GM23338 (cell line): ENCODE measurements at regions not wholly inside any gene's neighbourhood (a gene's known extent, or its start where the extent isn't known, plus 50 kb on each side); places are given as distances from the start of the nearest gene placed in this dataset.

Experiments used
- ATAC-seq: fragments of 200-7000 bp; cut with Tn5 transposase; 3 replicates; pipeline ENCODE4 v1.9.1; 2020
- DNase-seq: peaks from one replicate; pipeline ENCODE4 v3.0.0-alpha.2; 2015; ENCODE audit warnings: low spot score
- H2AFZ ChIP-seq: fragments of 200-600 bp; sonication (generic); 2 replicates; pipeline ENCODE4 v1.8.0; 2016; ENCODE audit warnings: antibody characterized with exemption, mild to moderate bottlenecking, moderate library complexity
- H3F3A ChIP-seq: fragments of 200-600 bp; sonication (generic); replicated peaks from 2 replicates; pipeline ENCODE4 v1.8.0; 2017; ENCODE audit warnings: antibody characterized with exemption, mixed run types, low read depth
- H3K27ac ChIP-seq: fragments of 200-600 bp; sonication (generic); 2 replicates; pipeline ENCODE4 v1.6.1; 2016; ENCODE audit warnings: low read depth
- H3K27me3 ChIP-seq: fragments of 200-600 bp; sonication (generic); 2 replicates; pipeline ENCODE4 v1.8.0; 2016; ENCODE audit warnings: mild to moderate bottlenecking, mixed run types, moderate library complexity; ENCODE audit not compliant: insufficient read depth
- H3K36me3 ChIP-seq: fragments of 200-600 bp; sonication (generic); 2 replicates; pipeline ENCODE4 v1.8.0; 2016; ENCODE audit warnings: mild to moderate bottlenecking; ENCODE audit not compliant: insufficient read depth
- H3K4me1 ChIP-seq: fragments of 200-600 bp; sonication (generic); 2 replicates; pipeline ENCODE4 v1.8.0; 2016; ENCODE audit warnings: mild to moderate bottlenecking, moderate library complexity; ENCODE audit not compliant: insufficient read depth
- H3K4me2 ChIP-seq: fragments of 200-600 bp; sonication (generic); 2 replicates; pipeline ENCODE4 v1.7.1; 2017; ENCODE audit warnings: mixed run types
- H3K4me3 ChIP-seq: fragments of 200-600 bp; sonication (generic); 2 replicates; pipeline ENCODE4 v1.6.1; 2016; ENCODE audit warnings: mixed run types
- H3K79me2 ChIP-seq: fragments of 200-600 bp; sonication (generic); replicated peaks from 2 replicates; pipeline ENCODE4 v1.8.0; 2017; ENCODE audit warnings: mild to moderate bottlenecking; ENCODE audit not compliant: insufficient read depth
- H3K9me2 ChIP-seq: fragments of 200-600 bp; sonication (generic); 2 replicates; pipeline ENCODE4 v1.8.0; 2017; ENCODE audit not compliant: insufficient read depth
- H4K20me1 ChIP-seq: fragments of 200-600 bp; sonication (generic); replicated peaks from 2 replicates; pipeline ENCODE4 v1.8.0; 2017; ENCODE audit warnings: mild to moderate bottlenecking; ENCODE audit not compliant: insufficient read depth
- H3K27ac Mint-ChIP-seq: 2 replicates; pipeline ENCODE4 v1.8.0; 2020; ENCODE audit warnings: inconsistent platforms, mild to moderate bottlenecking, moderate library complexity, mixed read lengths
- H3K27me3 Mint-ChIP-seq: 3 replicates; pipeline ENCODE4 v1.8.0; 2022; ENCODE audit warnings: low read depth, mild to moderate bottlenecking, moderate library complexity, mixed read lengths, inconsistent platforms; ENCODE audit not compliant: insufficient read depth, poor library complexity
- H3K36me3 Mint-ChIP-seq: 3 replicates; pipeline ENCODE4 v1.8.0; 2021; ENCODE audit warnings: low read depth, mild to moderate bottlenecking, inconsistent platforms, moderate library complexity, mixed read lengths
- H3K4me1 Mint-ChIP-seq: 3 replicates; pipeline ENCODE4 v1.8.0; 2020; ENCODE audit warnings: mild to moderate bottlenecking, inconsistent platforms, mixed read lengths
- H3K4me3 Mint-ChIP-seq: 3 replicates; pipeline ENCODE4 v1.8.0; 2021; ENCODE audit warnings: moderate library complexity, mild to moderate bottlenecking, inconsistent platforms, mixed read lengths
- H3K9me3 Mint-ChIP-seq: 3 replicates; pipeline ENCODE4 v1.8.0; 2020; ENCODE audit warnings: moderate library complexity, mild to moderate bottlenecking, inconsistent platforms, mixed read lengths
- CREB1 ChIP-seq: fragments of 250-450 bp; sonication (Bioruptor Pico); IDR thresholded peaks from 2 replicates; pipeline ENCODE4 v1.5.0; 2020; ENCODE audit warnings: low read depth, mild to moderate bottlenecking, moderate library complexity
- EZH2 ChIP-seq: fragments of 200-600 bp; sonication (generic); IDR thresholded peaks from one replicate; pipeline ENCODE4 v1.8.0; 2017; ENCODE audit warnings: antibody characterized with exemption, mild to moderate bottlenecking, low read depth; ENCODE audit not compliant: unreplicated experiment
- EZH2phosphoT487 ChIP-seq: fragments of 200-600 bp; sonication (generic); IDR thresholded peaks from one replicate; pipeline ENCODE4 v1.8.1; 2018; ENCODE audit warnings: antibody characterized with exemption; ENCODE audit not compliant: unreplicated experiment
- JUNB ChIP-seq: IDR thresholded peaks from one replicate; pipeline ENCODE4 v1.6.1; 2016; ENCODE audit warnings: antibody characterized with exemption; ENCODE audit not compliant: unreplicated experiment
- NANOG ChIP-seq: IDR thresholded peaks from 2 replicates; pipeline ENCODE4 v1.6.1; 2016; ENCODE audit warnings: antibody characterized with exemption, borderline replicate concordance
- POLR2AphosphoS5 ChIP-seq: IDR thresholded peaks from 2 replicates; pipeline ENCODE4 v1.6.1; 2016; ENCODE audit warnings: antibody characterized with exemption, low read depth
- STAT1 ChIP-seq: IDR thresholded peaks from one replicate; pipeline ENCODE4 v1.6.1; 2016; ENCODE audit warnings: antibody characterized with exemption; ENCODE audit not compliant: unreplicated experiment
- ZNF114 ChIP-seq: fragments of 250-450 bp; sonication (Bioruptor Pico); IDR thresholded peaks from 2 replicates; pipeline ENCODE4 v1.5.0; 2020; ENCODE audit warnings: mild to moderate bottlenecking, moderate library complexity
- TF ChIP-seq, protein P1 (sequence below), 2 experiments: fragments of 200-600 bp in 1 of 2; sonication (generic) in 1 of 2; conservative IDR thresholded peaks; 2 replicates each; pipeline versions ENCODE4 v1.5.1 to v1.6.1; 2016 to 2017; ENCODE audit warnings: antibody characterized with exemption in 2 of 2, low read depth in 2 of 2, mild to moderate bottlenecking in 2 of 2, moderate library complexity in 1 of 2
- TF ChIP-seq, protein P2 (sequence below): IDR thresholded peaks from 2 replicates; pipeline ENCODE4 v1.6.1; 2016; ENCODE audit warnings: antibody characterized with exemption
- TF ChIP-seq, protein P3 (sequence below): fragments of 250-450 bp; sonication (Bioruptor Pico); IDR thresholded peaks from 2 replicates; pipeline ENCODE4 v1.5.0; 2020; ENCODE audit warnings: mild to moderate bottlenecking, moderate library complexity

DNA sequence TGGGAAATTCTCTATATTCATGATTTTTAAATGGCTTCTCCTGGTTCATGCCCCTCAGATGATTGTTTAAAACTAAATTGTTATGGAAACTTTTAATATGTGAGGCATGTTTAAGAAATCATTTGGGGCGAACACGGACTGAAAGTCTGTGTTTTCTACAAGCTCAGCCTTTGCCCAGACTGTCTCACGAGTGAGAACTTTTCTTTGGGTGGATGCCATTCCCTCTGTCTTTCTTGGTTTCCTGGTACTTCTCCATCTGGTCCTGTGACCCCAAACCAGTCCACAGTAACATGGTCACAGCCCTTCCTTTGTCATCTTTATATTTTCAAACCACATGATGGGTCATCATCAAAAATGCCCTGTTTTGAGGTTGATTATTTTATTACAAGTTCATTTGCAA is 186.6 kb upstream of the GNPDA2 start (continued):
- TF ChIP-seq, protein P1, sequence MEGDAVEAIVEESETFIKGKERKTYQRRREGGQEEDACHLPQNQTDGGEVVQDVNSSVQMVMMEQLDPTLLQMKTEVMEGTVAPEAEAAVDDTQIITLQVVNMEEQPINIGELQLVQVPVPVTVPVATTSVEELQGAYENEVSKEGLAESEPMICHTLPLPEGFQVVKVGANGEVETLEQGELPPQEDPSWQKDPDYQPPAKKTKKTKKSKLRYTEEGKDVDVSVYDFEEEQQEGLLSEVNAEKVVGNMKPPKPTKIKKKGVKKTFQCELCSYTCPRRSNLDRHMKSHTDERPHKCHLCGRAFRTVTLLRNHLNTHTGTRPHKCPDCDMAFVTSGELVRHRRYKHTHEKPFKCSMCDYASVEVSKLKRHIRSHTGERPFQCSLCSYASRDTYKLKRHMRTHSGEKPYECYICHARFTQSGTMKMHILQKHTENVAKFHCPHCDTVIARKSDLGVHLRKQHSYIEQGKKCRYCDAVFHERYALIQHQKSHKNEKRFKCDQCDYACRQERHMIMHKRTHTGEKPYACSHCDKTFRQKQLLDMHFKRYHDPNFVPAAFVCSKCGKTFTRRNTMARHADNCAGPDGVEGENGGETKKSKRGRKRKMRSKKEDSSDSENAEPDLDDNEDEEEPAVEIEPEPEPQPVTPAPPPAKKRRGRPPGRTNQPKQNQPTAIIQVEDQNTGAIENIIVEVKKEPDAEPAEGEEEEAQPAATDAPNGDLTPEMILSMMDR (conservative IDR thresholded peaks at IDR 0.05; ENCODE audit: low read depth in 2 of 2) = no peak
- TF ChIP-seq NANOG (no peak), ZNF114 (no peak), POLR2AphosphoS5 (no peak)
- TF ChIP-seq, protein P2, sequence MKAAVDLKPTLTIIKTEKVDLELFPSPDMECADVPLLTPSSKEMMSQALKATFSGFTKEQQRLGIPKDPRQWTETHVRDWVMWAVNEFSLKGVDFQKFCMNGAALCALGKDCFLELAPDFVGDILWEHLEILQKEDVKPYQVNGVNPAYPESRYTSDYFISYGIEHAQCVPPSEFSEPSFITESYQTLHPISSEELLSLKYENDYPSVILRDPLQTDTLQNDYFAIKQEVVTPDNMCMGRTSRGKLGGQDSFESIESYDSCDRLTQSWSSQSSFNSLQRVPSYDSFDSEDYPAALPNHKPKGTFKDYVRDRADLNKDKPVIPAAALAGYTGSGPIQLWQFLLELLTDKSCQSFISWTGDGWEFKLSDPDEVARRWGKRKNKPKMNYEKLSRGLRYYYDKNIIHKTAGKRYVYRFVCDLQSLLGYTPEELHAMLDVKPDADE = no peak

DNA sequence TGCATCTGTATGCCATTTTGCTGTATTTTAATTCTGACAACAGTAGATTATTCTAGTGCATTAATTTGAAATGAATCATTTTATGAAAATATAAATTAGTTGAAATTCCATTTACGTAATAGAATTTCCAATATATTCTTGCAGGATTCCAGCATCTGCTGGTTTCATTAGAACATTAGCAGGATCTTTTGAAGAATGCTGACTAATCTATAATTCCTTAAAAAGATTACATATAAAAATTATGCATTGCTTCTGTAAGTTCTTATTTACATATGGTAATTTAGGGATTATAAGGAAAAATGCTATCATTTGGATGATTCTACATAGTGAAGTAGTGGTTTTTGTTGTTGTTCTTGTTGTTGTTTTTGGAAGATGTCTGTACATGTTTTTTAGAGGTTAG is 182.2 kb upstream of the GNPDA2 start:
- no peak for ATAC-seq
- H3K9me3 Mint-ChIP-seq = no peaks in the 10 kb centered on the region; the same call in 2 of the 3 replicates
- TF ChIP-seq, protein P3, sequence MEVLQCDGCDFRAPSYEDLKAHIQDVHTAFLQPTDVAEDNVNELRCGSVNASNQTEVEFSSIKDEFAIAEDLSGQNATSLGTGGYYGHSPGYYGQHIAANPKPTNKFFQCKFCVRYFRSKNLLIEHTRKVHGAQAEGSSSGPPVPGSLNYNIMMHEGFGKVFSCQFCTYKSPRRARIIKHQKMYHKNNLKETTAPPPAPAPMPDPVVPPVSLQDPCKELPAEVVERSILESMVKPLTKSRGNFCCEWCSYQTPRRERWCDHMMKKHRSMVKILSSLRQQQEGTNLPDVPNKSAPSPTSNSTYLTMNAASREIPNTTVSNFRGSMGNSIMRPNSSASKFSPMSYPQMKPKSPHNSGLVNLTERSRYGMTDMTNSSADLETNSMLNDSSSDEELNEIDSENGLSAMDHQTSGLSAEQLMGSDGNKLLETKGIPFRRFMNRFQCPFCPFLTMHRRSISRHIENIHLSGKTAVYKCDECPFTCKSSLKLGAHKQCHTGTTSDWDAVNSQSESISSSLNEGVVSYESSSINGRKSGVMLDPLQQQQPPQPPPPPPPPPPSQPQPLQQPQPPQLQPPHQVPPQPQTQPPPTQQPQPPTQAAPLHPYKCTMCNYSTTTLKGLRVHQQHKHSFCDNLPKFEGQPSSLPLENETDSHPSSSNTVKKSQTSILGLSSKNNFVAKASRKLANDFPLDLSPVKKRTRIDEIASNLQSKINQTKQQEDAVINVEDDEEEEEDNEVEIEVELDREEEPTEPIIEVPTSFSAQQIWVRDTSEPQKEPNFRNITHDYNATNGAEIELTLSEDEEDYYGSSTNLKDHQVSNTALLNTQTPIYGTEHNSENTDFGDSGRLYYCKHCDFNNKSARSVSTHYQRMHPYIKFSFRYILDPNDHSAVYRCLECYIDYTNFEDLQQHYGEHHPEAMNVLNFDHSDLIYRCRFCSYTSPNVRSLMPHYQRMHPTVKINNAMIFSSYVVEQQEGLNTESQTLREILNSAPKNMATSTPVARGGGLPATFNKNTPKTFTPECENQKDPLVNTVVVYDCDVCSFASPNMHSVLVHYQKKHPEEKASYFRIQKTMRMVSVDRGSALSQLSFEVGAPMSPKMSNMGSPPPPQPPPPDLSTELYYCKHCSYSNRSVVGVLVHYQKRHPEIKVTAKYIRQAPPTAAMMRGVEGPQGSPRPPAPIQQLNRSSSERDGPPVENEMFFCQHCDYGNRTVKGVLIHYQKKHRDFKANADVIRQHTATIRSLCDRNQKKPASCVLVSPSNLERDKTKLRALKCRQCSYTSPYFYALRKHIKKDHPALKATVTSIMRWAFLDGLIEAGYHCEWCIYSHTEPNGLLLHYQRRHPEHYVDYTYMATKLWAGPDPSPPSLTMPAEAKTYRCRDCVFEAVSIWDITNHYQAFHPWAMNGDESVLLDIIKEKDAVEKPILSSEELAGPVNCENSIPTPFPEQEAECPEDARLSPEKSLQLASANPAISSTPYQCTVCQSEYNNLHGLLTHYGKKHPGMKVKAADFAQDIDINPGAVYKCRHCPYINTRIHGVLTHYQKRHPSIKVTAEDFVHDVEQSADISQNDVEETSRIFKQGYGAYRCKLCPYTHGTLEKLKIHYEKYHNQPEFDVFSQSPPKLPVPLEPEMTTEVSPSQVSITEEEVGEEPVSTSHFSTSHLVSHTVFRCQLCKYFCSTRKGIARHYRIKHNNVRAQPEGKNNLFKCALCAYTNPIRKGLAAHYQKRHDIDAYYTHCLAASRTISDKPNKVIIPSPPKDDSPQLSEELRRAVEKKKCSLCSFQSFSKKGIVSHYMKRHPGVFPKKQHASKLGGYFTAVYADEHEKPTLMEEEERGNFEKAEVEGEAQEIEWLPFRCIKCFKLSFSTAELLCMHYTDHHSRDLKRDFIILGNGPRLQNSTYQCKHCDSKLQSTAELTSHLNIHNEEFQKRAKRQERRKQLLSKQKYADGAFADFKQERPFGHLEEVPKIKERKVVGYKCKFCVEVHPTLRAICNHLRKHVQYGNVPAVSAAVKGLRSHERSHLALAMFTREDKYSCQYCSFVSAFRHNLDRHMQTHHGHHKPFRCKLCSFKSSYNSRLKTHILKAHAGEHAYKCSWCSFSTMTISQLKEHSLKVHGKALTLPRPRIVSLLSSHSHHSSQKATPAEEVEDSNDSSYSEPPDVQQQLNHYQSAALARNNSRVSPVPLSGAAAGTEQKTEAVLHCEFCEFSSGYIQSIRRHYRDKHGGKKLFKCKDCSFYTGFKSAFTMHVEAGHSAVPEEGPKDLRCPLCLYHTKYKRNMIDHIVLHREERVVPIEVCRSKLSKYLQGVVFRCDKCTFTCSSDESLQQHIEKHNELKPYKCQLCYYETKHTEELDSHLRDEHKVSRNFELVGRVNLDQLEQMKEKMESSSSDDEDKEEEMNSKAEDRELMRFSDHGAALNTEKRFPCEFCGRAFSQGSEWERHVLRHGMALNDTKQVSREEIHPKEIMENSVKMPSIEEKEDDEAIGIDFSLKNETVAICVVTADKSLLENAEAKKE = no peak
- TF ChIP-seq, protein P1 (conservative IDR thresholded peaks at IDR 0.05; ENCODE audit: low read depth in 2 of 2) = no peak
- no peak for TF ChIP-seq CREB1 (CRISPR knock-in tag)
- TF ChIP-seq STAT1 = no peak
- TF ChIP-seq JUNB = no peak
- no peak for TF ChIP-seq NANOG
- no peak for TF ChIP-seq ZNF114
- no peak for TF ChIP-seq EZH2phosphoT487
- TF ChIP-seq, protein P2 = no peak
- TF ChIP-seq EZH2 = no peak
- no peak for TF ChIP-seq POLR2AphosphoS5

More for the DNA sequence above, 182.2 kb upstream of the GNPDA2 start:
- Mint-ChIP-seq H3K27ac (no peak overlapping the region), H3K27me3 (no peaks in the 10 kb centered on the region), H3K36me3 (no peaks in the 10 kb centered on the region), H3K4me1 (no peaks in the 10 kb centered on the region), H3K4me3 (no peak overlapping the region)
- DNase-seq = no peak
- no peaks in the 10 kb centered on the region for H3K4me1 ChIP-seq
- H3K36me3 ChIP-seq = no peaks in the 10 kb centered on the region
- no peaks in the 10 kb centered on the region for H3K27me3 ChIP-seq
- H3F3A ChIP-seq = no peaks in the 10 kb centered on the region
- H2AFZ ChIP-seq = no peak overlapping the region
- no peak overlapping the region for H3K4me2 ChIP-seq
- H3K27ac ChIP-seq = no peak overlapping the region
- H4K20me1 ChIP-seq = no peaks in the 10 kb centered on the region
- no peak overlapping the region for H3K4me3 ChIP-seq
- no peaks in the 10 kb centered on the region for H3K9me2 ChIP-seq
- H3K79me2 ChIP-seq = no peaks in the 10 kb centered on the region
